NCI-H1417 treated with DMSO at 0.1 percent for 48 hours (cell line): ENCODE measurements at regions not wholly inside any gene's neighbourhood (a gene's known extent, or its start where the extent isn't known, plus 50 kb on each side); places are given as distances from the start of the nearest gene placed in this dataset.
"Not testable (repeated sequence)": the region's sequence is repeated elsewhere in the genome, so short reads cannot be mapped to it uniquely, and the experiment has no call there.

Experiments
- DNase-seq: peaks from one replicate; lab custom pipeline; 2025; lab: John Stamatoyannopoulos, UW

DNA sequence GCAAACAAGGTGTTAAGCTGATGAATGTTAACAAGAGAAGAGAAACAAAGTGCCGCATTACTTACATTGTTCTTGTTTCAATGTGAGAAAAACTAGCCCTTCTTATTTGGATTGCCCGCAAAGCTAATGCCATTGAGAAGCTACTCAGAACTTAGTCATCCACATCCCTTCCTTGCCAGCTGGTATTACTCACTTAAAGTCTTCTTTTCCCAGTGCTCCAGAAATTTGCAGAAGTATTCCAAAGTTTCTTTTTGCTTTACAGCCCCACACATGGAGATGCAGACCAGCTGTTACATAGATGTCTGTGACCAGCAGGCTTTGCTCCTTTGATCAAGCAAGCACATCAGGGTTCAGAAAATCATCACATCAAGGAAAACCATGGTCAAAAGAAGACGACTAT is 529.0 kb downstream of the TBC1D32 start:
- no peak for DNase-seq

DNA sequence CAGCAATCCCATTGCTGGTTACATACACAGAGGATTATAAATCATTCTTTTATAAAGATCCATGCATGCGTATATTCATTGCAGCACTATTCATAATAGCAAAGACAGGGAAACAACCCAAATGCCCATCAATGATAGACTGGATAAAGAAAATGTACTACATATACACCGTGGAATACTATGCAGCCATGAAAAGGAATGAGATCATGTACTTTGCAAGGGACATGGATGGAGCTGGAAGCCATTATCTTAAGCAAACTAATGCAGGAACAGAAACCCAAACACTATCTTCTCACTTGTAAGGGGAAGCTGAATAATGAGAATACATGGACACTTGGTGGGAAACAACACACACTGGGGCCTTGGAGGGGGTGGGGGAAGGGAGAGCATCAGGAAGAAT is 529.7 kb downstream of the TBC1D32 start:
- DNase-seq = no peak

DNA sequence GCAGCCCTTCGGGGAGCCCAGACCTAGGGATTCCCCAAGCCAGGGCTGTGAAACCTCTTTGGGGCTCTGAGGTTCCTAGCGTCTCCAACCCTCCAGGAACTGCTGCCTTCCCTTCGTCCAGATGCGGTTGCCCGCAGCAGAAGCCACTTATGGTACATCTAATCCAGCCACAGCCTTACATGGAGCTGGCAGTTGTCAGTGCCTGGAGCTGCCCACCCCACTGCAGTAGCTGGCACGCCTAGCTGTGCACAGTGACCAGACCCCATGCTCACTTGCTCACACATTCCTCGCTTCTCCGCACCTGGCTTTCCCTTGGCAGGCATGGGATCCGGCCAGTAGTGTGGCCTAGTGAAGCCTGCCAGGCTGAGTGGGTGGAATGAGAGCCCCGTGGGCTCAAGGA is 547.6 kb downstream of the TBC1D32 start:
- no peak for DNase-seq

- no peak for DNase-seq
Measured at GRCh38 chr6:120786256-120786655, 548.0 kb downstream of the TBC1D32 start.

- no peak for DNase-seq
Measured at GRCh38 chr6:120785459-120786086, 548.7 kb downstream of the TBC1D32 start.

GRCh38 chr6:120779441-120779840 is 554.8 kb downstream of the TBC1D32 start:
- DNase-seq = no peak

DNA sequence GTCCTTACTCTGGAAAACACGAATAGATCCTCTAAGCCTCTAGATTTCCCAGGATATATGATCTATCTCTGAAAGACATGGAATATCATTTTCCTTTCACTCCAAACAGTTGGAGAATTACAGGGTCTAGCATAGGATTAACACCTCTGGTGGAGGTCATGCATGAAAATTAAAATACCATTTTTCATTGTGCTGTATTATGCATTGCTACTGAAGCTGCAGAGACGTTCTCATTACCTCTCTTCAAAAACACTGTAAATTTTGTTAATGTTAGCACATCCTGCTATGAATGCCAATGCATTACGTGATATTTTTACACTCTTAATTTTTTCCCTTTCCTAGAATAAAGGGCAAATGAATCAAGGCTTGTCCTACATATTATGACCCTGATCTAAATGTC is 558.6 kb downstream of the TBC1D32 start:
- DNase-seq = no peak

DNA sequence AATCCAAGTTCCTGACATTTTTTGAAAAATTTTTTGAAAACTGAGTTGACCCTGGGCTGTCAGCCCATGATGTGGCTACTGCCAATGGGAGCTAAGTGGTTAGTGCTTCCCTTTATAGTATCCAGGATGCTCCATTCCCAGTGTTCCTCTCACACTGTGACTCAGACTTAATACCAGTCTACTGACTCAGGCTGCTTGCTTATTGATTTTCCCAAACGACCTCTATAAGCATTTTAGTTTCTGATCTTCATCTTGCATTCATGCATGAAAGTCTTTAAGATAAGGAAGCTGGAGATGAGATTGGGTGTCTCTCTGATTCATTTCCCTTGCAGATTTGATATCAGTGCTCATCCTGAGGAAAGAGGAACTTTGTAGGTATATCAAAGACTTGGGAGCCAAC is 560.0 kb downstream of the TBC1D32 start:
- no peak for DNase-seq

DNA sequence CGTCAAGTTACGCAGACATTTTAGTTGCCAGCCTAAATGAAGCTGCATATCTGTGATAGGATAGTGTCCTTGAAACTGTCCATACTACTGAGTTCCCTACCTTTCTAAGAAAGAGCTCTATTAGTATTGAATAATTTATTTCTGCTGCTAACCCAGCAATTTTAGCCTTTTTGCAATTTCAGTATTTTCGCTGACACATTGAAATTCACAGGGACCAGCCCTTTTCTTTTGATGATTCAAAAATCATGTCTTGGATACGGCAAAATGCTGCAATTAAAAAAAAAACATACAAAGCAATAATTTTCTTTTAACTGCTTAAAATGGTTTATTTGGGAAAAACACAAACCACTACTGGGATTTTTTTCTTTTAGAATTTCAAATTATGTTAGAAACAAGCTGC is 563.3 kb downstream of the TBC1D32 start:
- DNase-seq = no peak

DNA sequence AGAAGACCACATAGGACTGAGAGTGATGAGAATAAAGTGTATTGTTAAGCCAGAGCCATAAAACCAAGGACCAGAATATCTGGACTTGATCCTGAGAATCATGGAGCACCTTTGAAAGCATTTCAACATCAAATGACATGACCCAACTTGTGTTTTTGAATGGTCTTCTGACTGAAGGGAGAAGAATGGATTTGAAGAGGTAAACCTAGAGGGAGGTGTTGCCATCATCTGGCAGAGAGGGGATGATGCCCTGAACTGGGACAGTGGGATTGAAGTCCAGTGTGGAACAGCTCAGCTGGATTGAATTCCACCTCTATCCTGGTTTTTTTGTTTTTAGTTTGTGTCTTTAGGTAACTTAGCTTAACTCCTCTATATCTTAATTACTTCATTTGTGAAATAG is 570.0 kb downstream of the TBC1D32 start:
- no peak for DNase-seq

- DNase-seq = no peak
Measured at GRCh38 chr6:120759570-120759969, 574.7 kb downstream of the TBC1D32 start.

DNA sequence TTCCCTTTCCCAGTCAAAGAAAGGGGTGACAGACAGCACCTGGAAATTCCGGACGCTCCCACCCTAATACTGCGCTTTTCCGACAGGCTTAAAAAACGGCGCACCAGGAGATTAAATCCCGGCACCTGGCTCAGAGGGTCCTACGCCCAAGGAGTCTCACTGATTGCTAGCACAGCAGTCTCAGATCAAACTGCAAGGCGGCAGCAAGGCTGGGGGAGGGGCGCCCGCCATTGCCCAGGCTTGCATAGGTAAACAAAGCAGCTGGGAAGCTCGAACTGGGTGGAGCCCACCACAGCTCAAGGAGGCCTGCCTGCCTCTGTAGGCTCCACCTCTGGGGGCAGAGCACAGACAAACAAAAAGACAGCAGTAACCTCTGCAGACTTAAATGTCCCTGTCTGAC is 585.7 kb downstream of the TBC1D32 start:
- DNase-seq = not testable (repeated sequence)

GRCh38 chr6:120736740-120737139 is 597.5 kb downstream of the TBC1D32 start:
- DNase-seq = no peak

- no peak for DNase-seq
Measured at GRCh38 chr6:120735641-120736040, 598.6 kb downstream of the TBC1D32 start.

GRCh38 chr6:120711255-120711654 is 623.0 kb downstream of the TBC1D32 start:
- no peak for DNase-seq

DNA sequence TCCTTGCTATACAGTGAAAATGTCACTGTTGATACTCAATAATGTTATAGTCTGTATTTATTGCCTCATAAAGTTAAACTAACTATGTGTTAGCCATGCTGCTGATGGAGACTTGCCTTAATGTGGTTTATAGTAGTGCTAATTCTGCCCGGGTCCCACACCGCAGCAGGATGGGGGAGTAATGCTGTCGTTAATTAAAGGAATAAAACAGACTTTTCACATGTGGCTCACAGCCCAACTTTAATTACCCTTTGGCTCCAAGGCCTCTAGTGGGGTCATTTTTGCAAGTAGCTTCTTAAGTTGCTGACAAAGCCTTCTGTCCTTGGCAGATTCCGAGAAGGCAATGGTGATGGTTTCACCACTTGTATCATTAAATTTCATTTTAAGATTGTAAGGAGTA is 634.3 kb downstream of the TBC1D32 start:
- DNase-seq = no peak

DNA sequence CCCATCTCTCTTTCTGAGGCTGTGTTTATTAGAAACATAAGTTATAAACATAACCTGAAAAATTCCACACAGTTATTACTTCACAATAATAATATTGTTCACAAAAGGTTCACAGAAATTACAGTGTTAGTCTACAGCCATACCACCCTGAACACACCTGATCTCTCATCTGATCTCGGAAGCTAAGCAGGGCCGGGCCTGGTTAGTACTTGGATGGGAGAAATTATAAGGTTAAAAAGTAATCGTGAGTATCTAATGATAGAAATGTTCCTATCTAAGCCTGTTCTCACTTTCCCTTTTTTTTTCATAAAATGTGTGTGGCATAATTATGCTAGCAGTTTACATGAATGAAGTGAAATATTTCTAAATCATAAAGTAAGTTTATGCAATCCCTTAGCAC is 647.8 kb downstream of the TBC1D32 start:
- DNase-seq = no peak

DNA sequence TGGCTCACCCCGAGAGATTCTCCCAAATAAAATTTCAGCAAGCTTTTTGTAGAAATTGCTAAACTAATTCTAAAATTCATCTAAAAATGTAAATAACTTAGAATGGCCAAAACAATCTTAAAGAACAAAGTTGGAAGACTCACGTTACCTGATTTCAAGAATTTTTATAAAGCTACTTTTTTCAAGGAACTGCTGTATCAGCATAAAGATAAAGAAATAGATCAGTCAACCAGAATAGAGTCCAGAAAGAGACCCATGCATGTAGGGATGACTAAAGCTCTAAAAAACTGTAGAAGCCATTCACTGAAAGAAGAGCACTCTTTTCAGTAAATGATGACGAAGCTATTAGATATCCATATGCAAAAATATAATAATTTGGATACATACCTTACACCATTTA is 652.1 kb downstream of the TBC1D32 start:
- no peak for DNase-seq

GRCh38 chr6:120681204-120681603 is 653.1 kb downstream of the TBC1D32 start:
- DNase-seq = no peak

GRCh38 chr6:120675886-120676285 is 658.4 kb downstream of the TBC1D32 start:
- no peak for DNase-seq

- DNase-seq = no peak
Measured at GRCh38 chr6:120671519-120671918, 662.8 kb downstream of the TBC1D32 start.

DNA sequence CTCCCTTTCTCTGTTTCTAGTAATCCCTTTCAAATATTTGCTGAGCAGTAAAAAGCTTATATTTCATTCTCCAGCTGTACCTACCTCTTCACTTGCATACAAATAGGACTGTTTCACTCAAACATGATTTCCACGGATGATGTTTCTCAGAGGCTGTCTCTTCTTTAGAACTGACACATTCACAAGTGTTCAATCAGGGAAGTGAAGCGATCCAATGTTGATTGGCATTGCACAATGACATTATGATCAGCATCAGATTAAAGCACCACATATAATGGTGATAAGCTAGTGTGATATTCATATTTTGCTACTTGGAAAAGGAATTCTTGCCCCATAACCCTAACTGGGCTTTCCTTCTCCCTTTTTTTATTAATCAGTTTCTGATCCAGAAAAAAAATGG is 681.8 kb downstream of the TBC1D32 start:
- no peak for DNase-seq

DNA sequence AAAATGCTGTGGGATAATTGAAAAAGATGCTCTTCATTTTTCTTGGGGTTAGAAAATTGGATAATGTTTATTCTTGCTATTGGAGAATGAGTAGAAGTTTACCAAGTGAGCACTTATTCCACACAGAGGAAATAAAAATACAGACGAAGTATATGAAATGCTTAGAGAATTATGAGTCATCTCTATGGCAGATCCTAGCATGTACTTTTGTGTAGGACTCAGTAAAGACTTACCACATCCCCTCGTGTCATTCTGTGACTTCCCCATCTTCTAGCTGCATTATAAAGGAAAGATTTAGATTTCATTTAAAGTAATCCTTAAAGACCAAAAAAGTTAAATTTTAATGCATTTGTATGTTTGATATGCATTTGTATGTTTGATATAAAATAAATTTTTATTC is 685.6 kb downstream of the TBC1D32 start:
- DNase-seq = no peak

- no peak for DNase-seq
Measured at GRCh38 chr6:120646101-120646500, 688.2 kb downstream of the TBC1D32 start.

- no peak for DNase-seq
Measured at GRCh38 chr6:120632975-120633374, 701.3 kb downstream of the TBC1D32 start.
